H1 (cell line): ENCODE measurements at regions not wholly inside any gene's neighbourhood (a gene's known extent, or its start where the extent isn't known, plus 50 kb on each side); places are given as distances from the start of the nearest gene placed in this dataset.

Experiments used
- CTCF ChIA-PET: fragments of 300-600 bp; sonication (Branson Sonifier 250); formaldehyde crosslinking; loops from one replicate; lab custom pipeline; 2021; ENCODE audit not compliant: partially characterized antibody; lab: Charles Lee
- POLR2A ChIA-PET: fragments of 300-600 bp; sonication (Branson Sonifier 250); formaldehyde crosslinking; loops from one replicate; lab custom pipeline; 2021; ENCODE audit warnings: inconsistent platforms; ENCODE audit not compliant: partially characterized antibody; lab: Charles Lee
- DNase-seq, 2 experiments: peaks; one replicate each; pipeline versions ENCODE4 v3.0.0 to v3.0.0-alpha.2; 2010 to 2022; ENCODE audit warnings: low spot score in 2 of 2, low read depth in 1 of 2, mixed read lengths in 1 of 2
- FAIRE-seq: peaks from 2 replicates; lab custom pipeline; 2011; peaks lifted over from hg19 to GRCh38; lab: Jason Lieb, UNC
- H2AFZ ChIP-seq: 2 replicates; pipeline ENCODE4 v1.8.1; 2012; ENCODE audit warnings: low read length, inconsistent platforms
- H2AK5ac ChIP-seq: 2 replicates; pipeline ENCODE4 v1.6.1; 2013; ENCODE audit warnings: low read depth, low read length
- H2BK120ac ChIP-seq: replicated peaks from 2 replicates; pipeline ENCODE3; 2013; ENCODE audit warnings: low read depth, low read length, inconsistent platforms
- H2BK12ac ChIP-seq: 2 replicates; pipeline ENCODE4 v1.6.1; 2013; ENCODE audit warnings: low read depth, low read length
- H2BK15ac ChIP-seq: 2 replicates; pipeline ENCODE4 v1.6.1; 2013; ENCODE audit warnings: low read length
- H2BK20ac ChIP-seq: 2 replicates; pipeline ENCODE4 v1.6.1; 2013; ENCODE audit warnings: low read length
- H2BK5ac ChIP-seq: 2 replicates; pipeline ENCODE4 v1.6.1; 2013; ENCODE audit warnings: low read depth, low read length
- H3K14ac ChIP-seq: 2 replicates; pipeline ENCODE4 v1.6.1; 2013; ENCODE audit warnings: inconsistent platforms; ENCODE audit not compliant: insufficient read length
- H3K18ac ChIP-seq: 2 replicates; pipeline ENCODE4 v1.6.1; 2013; ENCODE audit warnings: low read length; ENCODE audit errors: extremely low read depth
- H3K23ac ChIP-seq: 2 replicates; pipeline ENCODE4 v1.6.1; 2013; ENCODE audit warnings: inconsistent platforms; ENCODE audit not compliant: insufficient read length
- H3K23me2 ChIP-seq: 2 replicates; pipeline ENCODE4 v1.6.1; 2013; ENCODE audit warnings: low read depth, low read length
- H3K27ac ChIP-seq: 2 replicates; pipeline ENCODE4 v1.6.1; 2011; ENCODE audit warnings: low read depth, low read length, inconsistent platforms
- H3K27me3 ChIP-seq, 4 experiments: replicated peaks in 1 of 4; 1 replicate in 1 of 4; 2 replicates in 3 of 4; pipeline versions ENCODE4 v1.6.1 to v1.8.1; 2011 to 2013; ENCODE audit warnings: low read length in 3 of 4, mild to moderate bottlenecking in 3 of 4, inconsistent platforms in 2 of 4, mixed read lengths in 2 of 4, moderate library complexity in 1 of 4; ENCODE audit not compliant: control insufficient read depth in 3 of 4, insufficient read depth in 3 of 4; ENCODE audit errors: extremely low read depth in 1 of 4
- H3K36me3 ChIP-seq, 4 experiments: 2 replicates each; pipeline versions ENCODE4 v1.6.1 to v1.8.1; 2011 to 2013; ENCODE audit warnings: mild to moderate bottlenecking in 4 of 4, low read length in 3 of 4, moderate library complexity in 2 of 4, control low read depth in 1 of 4, inconsistent platforms in 1 of 4; ENCODE audit not compliant: insufficient read depth in 4 of 4, control insufficient read depth in 2 of 4
- H3K4ac ChIP-seq: replicated peaks from 2 replicates; pipeline ENCODE3; 2013; ENCODE audit warnings: low read length, low read depth, mixed read lengths, inconsistent platforms; ENCODE audit not compliant: insufficient read length
- H3K4me1 ChIP-seq, 4 experiments: replicated peaks in 1 of 4; 1 replicate in 1 of 4; 2 replicates in 3 of 4; pipeline versions ENCODE4 v1.6.1 to v1.8.1; 2011 to 2013; ENCODE audit warnings: low read length in 3 of 4, inconsistent platforms in 2 of 4, mixed read lengths in 1 of 4; ENCODE audit not compliant: insufficient read depth in 4 of 4, control insufficient read depth in 3 of 4
- H3K4me2 ChIP-seq, 2 experiments: 2 replicates each; pipeline versions ENCODE4 v1.6.1 to v1.8.1; 2011 to 2013; ENCODE audit warnings: low read depth in 2 of 2, low read length in 2 of 2, control low read depth in 1 of 2, inconsistent platforms in 1 of 2, mild to moderate bottlenecking in 1 of 2; ENCODE audit not compliant: insufficient read depth in 1 of 2
- H3K4me3 ChIP-seq, 4 experiments: fragments of 200-600, 300-600 bp in 1 of 4; sonication (generic), shearing (Covaris generic), sonication (Bioruptor Twin) in 1 of 4; 2 replicates each; pipeline versions ENCODE4 v1.5.1 to v1.8.1; 2011 to 2016; ENCODE audit warnings: low read length in 4 of 4, low read depth in 3 of 4, control low read depth in 2 of 4, inconsistent platforms in 2 of 4, mild to moderate bottlenecking in 2 of 4, mixed read lengths in 1 of 4, moderate library complexity in 1 of 4; ENCODE audit not compliant: insufficient read depth in 2 of 4; ENCODE audit errors: extremely low read depth in 1 of 4
- H3K56ac ChIP-seq: replicated peaks from 2 replicates; pipeline ENCODE3; 2013; ENCODE audit warnings: low read depth, mild to moderate bottlenecking, mixed read lengths, low read length, inconsistent platforms; ENCODE audit not compliant: insufficient read length
- H3K79me1 ChIP-seq: 2 replicates; pipeline ENCODE4 v1.6.1; 2013; ENCODE audit warnings: low read depth, low read length, control low read depth
- H3K79me2 ChIP-seq, 2 experiments: 2 replicates each; pipeline versions ENCODE4 v1.6.1 to v1.8.1; 2012 to 2013; ENCODE audit warnings: low read length in 2 of 2, mild to moderate bottlenecking in 2 of 2, inconsistent platforms in 1 of 2; ENCODE audit not compliant: insufficient read depth in 2 of 2, control insufficient read depth in 1 of 2
- H3K9ac ChIP-seq, 4 experiments: replicated peaks in 1 of 4; 1 replicate in 1 of 4; 2 replicates in 3 of 4; pipeline versions ENCODE4 v1.6.1 to v1.8.1; 2011 to 2013; ENCODE audit warnings: low read depth in 3 of 4, low read length in 3 of 4, control low read depth in 2 of 4, mild to moderate bottlenecking in 2 of 4, moderate library complexity in 2 of 4, inconsistent platforms in 1 of 4; ENCODE audit errors: extremely low read depth in 1 of 4
- H3K9me3 ChIP-seq, 2 experiments: 2 replicates each; pipeline versions ENCODE4 v1.6.1 to v1.8.1; 2012 to 2013; ENCODE audit warnings: mild to moderate bottlenecking in 2 of 2, moderate library complexity in 2 of 2, control low read depth in 1 of 2, inconsistent platforms in 1 of 2, low read depth in 1 of 2, low read length in 1 of 2, mixed read lengths in 1 of 2; ENCODE audit not compliant: insufficient read depth in 2 of 2
- H4K20me1 ChIP-seq, 2 experiments: replicated peaks in 1 of 2; 2 replicates each; pipeline versions ENCODE3 to v1.8.1; 2011 to 2013; ENCODE audit warnings: inconsistent platforms in 2 of 2, low read length in 2 of 2, mild to moderate bottlenecking in 1 of 2; ENCODE audit not compliant: insufficient read depth in 2 of 2, control insufficient read depth in 1 of 2
- H4K5ac ChIP-seq: 2 replicates; pipeline ENCODE4 v1.6.1; 2013; ENCODE audit warnings: low read length, low read depth, mixed read lengths, inconsistent platforms; ENCODE audit not compliant: insufficient read length
- H4K8ac ChIP-seq: 2 replicates; pipeline ENCODE4 v1.8.0; 2013; ENCODE audit warnings: mild to moderate bottlenecking, moderate library complexity, low read length, inconsistent platforms; ENCODE audit not compliant: insufficient read depth; ENCODE audit errors: extremely low read depth
- H4K91ac ChIP-seq: replicated peaks from 2 replicates; pipeline ENCODE3; 2013; ENCODE audit warnings: low read length, mixed read lengths, inconsistent platforms; ENCODE audit not compliant: insufficient read length
- BCL11A ChIP-seq, 2 experiments: IDR thresholded peaks; one replicate each; pipeline ENCODE4 v1.6.1; 2011; ENCODE audit warnings: low read depth in 2 of 2, low read length in 2 of 2, mild to moderate bottlenecking in 2 of 2
- CBX5 ChIP-seq: fragments of 300-800, 300-1000 bp; sonication (generic); IDR thresholded peaks from 2 replicates; pipeline ENCODE4 v1.7.1; 2016; ENCODE audit warnings: antibody characterized with exemption, low read length, low read depth
- KDM1A ChIP-seq: fragments of 200-600, 300-600 bp; sonication (generic); IDR thresholded peaks from 2 replicates; pipeline ENCODE4 v1.7.1; 2016; ENCODE audit warnings: mild to moderate bottlenecking, low read length, borderline replicate concordance
- NANOG ChIP-seq: IDR thresholded peaks from 2 replicates; pipeline ENCODE4 v1.6.1; 2011; ENCODE audit warnings: low read length, low read depth, mild to moderate bottlenecking, inconsistent platforms; ENCODE audit not compliant: insufficient read depth, poor library complexity, severe bottlenecking
- TCF12 ChIP-seq: IDR thresholded peaks from 2 replicates; pipeline ENCODE4 v1.6.1; 2011; ENCODE audit warnings: low read depth, mild to moderate bottlenecking, low read length
- whole genome bisulfite sequencing, 2 experiments: shearing (Covaris generic) in 1 of 2; methylation state at CpG; one replicate each; pipeline versions ENCODE4 v1.1.6 to v1.1.7; 2013 to 2015; ENCODE audit warnings: low lambda C conversion rate in 2 of 2, mixed read lengths in 2 of 2, inconsistent platforms in 1 of 2, low coverage in 1 of 2, missing lambda C conversion rate in 1 of 2; ENCODE audit not compliant: insufficient replicate concordance in 2 of 2, insufficient coverage in 1 of 2, insufficient read length in 1 of 2; ENCODE audit errors: extremely low coverage in 1 of 2, missing lambda C conversion rate in 1 of 2; 5-methylcytosine and 5-hydroxymethylcytosine counted together
- TF ChIP-seq, protein P1 (sequence below): IDR thresholded peaks from 2 replicates; pipeline ENCODE4 v1.6.1; 2011; ENCODE audit warnings: low read depth, mild to moderate bottlenecking, low read length; ENCODE audit not compliant: insufficient read depth

DNA sequence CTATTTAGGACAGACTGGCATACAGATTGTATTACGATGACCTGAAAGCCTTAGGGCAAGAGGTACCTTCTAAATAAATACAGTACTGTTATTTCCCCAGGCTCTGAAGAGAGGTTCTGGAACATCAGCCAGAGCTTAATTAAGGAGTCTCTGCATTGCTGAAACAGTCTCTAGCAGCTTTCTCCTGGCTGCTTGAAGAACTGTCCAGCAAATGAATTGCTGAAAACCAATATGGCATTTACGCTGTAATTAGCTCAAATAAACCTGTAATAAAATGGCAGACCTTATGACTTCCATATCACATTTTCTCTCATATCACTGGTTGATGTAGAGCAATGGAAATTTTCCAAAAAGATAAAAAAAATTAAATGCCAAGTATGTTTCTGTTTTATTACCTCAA, 636.3 kb downstream of the GABRG2 start:
- Histone ChIP-seq H2BK20ac (no peak overlapping the region), H3K4me2 (no peak overlapping the region), H3K18ac (no peak overlapping the region), H2BK15ac (no peak overlapping the region), H4K20me1 (no peaks in the 10 kb centered on the region), H2AK5ac (no peak overlapping the region), H4K8ac (no peak overlapping the region), H2BK12ac (no peak overlapping the region), H3K23ac (no peak overlapping the region), H2BK5ac (no peak overlapping the region), H3K27ac (no peak overlapping the region), H3K56ac (no peak overlapping the region), H3K4ac (no peak overlapping the region), H3K23me2 (no peaks in the 10 kb centered on the region), H3K4me3 (no peak overlapping the region), H2BK120ac (no peak overlapping the region), H3K79me2 (no peaks in the 10 kb centered on the region), H3K4me1 (no peaks in the 10 kb centered on the region), H3K79me1 (no peaks in the 10 kb centered on the region), H3K36me3 (no peaks in the 10 kb centered on the region), H4K5ac (no peak overlapping the region), H3K9me3 (no peaks in the 10 kb centered on the region), H3K27me3 (no peaks in the 10 kb centered on the region), H3K9ac (no peak overlapping the region), H2AFZ (no peak overlapping the region), H3K14ac (no peak overlapping the region), H4K91ac (no peak overlapping the region)
- WGBS, 2 experiments: 96% methylated on average over 2 of the region's 2 CpGs; no CpG with 5 or more reads in 1 of the 2 experiments
- FAIRE-seq (no peak), DNase-seq (no peak)
- CTCF ChIA-PET: interaction anchor here (1.0 kb wide), 1 partner anchor 644 kb away, joined by 5 read pairs; no protein-coding TSS in a partner anchor
- no peak for TF ChIP-seq TCF12
- no peak for TF ChIP-seq KDM1A
- TF ChIP-seq, protein P1, sequence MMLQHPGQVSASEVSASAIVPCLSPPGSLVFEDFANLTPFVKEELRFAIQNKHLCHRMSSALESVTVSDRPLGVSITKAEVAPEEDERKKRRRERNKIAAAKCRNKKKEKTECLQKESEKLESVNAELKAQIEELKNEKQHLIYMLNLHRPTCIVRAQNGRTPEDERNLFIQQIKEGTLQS: no peak
- no peak for TF ChIP-seq NANOG
- TF ChIP-seq BCL11A (IDR thresholded peaks at IDR 0.05; ENCODE audit: low read depth in 2 of 2, low read length in 2 of 2): no peak
- TF ChIP-seq CBX5: no peak
- POLR2A ChIA-PET: no interaction called here
